ENCODE measurements at regions not wholly inside any gene's neighbourhood (a gene's known extent, or its start where the extent isn't known, plus 50 kb on each side); places are given as distances from the start of the nearest gene placed in this dataset.
"Not testable (repeated sequence)": the region's sequence is repeated elsewhere in the genome, so short reads cannot be mapped to it uniquely, and the experiment has no call there.

DNA sequence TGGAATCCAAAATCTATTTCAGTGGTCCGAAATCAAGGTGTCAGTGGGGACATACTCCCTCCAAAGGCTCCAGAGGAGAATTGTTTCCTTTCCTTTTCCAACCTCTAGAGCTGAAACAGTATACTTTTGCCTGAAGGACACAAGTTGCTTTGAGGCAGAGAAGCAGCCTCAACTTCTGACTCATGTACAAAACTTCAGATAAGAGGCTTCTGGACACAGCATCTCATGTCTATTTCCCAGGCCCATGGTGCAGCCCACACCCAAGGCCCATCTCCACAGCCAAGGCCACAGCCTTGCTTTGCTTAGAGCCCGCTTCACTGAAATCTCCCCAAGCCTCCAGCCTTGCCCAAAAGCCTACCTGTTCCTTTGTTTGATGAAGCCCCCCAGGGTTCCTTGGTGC is 68.9 kb downstream of the ZNF467 start:
- DNase-seq (ENCODE audit: low read depth) = peak; percentile 74

GRCh38 chr7:149703044-149703650 is 70.2 kb downstream of the ZNF467 start:
- TF ChIP-seq, protein P1, sequence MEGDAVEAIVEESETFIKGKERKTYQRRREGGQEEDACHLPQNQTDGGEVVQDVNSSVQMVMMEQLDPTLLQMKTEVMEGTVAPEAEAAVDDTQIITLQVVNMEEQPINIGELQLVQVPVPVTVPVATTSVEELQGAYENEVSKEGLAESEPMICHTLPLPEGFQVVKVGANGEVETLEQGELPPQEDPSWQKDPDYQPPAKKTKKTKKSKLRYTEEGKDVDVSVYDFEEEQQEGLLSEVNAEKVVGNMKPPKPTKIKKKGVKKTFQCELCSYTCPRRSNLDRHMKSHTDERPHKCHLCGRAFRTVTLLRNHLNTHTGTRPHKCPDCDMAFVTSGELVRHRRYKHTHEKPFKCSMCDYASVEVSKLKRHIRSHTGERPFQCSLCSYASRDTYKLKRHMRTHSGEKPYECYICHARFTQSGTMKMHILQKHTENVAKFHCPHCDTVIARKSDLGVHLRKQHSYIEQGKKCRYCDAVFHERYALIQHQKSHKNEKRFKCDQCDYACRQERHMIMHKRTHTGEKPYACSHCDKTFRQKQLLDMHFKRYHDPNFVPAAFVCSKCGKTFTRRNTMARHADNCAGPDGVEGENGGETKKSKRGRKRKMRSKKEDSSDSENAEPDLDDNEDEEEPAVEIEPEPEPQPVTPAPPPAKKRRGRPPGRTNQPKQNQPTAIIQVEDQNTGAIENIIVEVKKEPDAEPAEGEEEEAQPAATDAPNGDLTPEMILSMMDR (IDR thresholded peaks at IDR 0.05; ENCODE audit: insufficient read depth, low read length) = no peak
- no peak for DNase-seq (ENCODE audit: low read depth)
- no peak overlapping the region for H3K4me3 ChIP-seq (ENCODE audit: low read depth, low read length)

More for the DNA sequence above, 68.9 kb downstream of the ZNF467 start:
- H3K4me3 ChIP-seq (ENCODE audit: low read depth, low read length) = no peak overlapping the region
- TF ChIP-seq, protein P1 (IDR thresholded peaks at IDR 0.05; ENCODE audit: insufficient read depth, low read length) = peak; percentile 34

GRCh38 chr7:149701495-149702240 is 71.7 kb downstream of the ZNF467 start:
- no peak overlapping the region for H3K4me3 ChIP-seq (ENCODE audit: low read depth, low read length)
- DNase-seq (ENCODE audit: low read depth) = no peak
- TF ChIP-seq, protein P1 (IDR thresholded peaks at IDR 0.05; ENCODE audit: insufficient read depth, low read length) = no peak

GRCh38 chr7:149697767-149698166 is 75.6 kb downstream of the ZNF467 start:
- DNase-seq (ENCODE audit: low read depth); H3K4me3 ChIP-seq (ENCODE audit: low read depth, low read length): not testable (repeated sequence)

- H3K4me3 ChIP-seq (ENCODE audit: low read depth, low read length) = no peak overlapping the region
- TF ChIP-seq, protein P1 (IDR thresholded peaks at IDR 0.05; ENCODE audit: insufficient read depth, low read length) = no peak
These were observed 77.1 kb downstream of the ZNF467 start for GRCh38 chr7:149696280-149696679.

DNA sequence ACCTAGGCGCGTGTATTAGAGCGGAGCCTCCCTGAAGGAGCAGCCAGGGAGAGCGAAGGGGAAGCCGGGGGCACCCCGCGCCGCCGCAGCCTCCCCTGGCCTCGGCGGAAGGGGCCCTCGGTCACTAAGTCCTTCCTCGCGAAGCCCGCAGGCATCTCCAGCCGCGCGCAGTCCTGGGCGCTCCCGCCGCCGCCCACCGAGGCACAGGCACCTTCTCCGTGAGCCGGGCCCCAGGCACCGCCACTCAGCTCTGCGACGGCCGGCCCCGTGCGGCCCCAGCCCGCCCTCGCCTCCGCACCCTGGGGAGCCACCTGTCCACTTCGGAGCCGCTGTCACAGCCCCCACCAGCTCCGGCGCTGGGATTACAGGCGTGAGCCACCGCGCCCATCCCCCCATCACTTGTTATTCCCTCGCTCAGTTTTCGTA is 80.8 kb downstream of the ZNF467 start:
- DNase-seq (ENCODE audit: low read depth) = no peak
- peak overlapping the region; percentile 35 for H3K4me3 ChIP-seq (ENCODE audit: low read depth, low read length)
- TF ChIP-seq, protein P1 (IDR thresholded peaks at IDR 0.05; ENCODE audit: insufficient read depth, low read length) = no peak

More at GRCh38 chr7:149696280-149696679, 77.1 kb downstream of the ZNF467 start:
- DNase-seq (ENCODE audit: low read depth) = no peak

GRCh38 chr7:149692056-149692455 is 81.3 kb downstream of the ZNF467 start:
- TF ChIP-seq, protein P1 (IDR thresholded peaks at IDR 0.05; ENCODE audit: insufficient read depth, low read length) = no peak
- H3K4me3 ChIP-seq (ENCODE audit: low read depth, low read length) = no peak overlapping the region
- DNase-seq (ENCODE audit: low read depth) = no peak

Measured in fibroblast of the aortic adventitia (primary cell).